NCI-H146 (cell line): ENCODE measurements at regions not wholly inside any gene's neighbourhood (a gene's known extent, or its start where the extent isn't known, plus 50 kb on each side); places are given as distances from the start of the nearest gene placed in this dataset.

Experiments
- DNase-seq: peaks from one replicate; lab custom pipeline; 2025; lab: John Stamatoyannopoulos, UW

GRCh38 chr2:7209757-7210555 lies 292.7 kb downstream of the RNF144A start:
- peak; percentile 37 for DNase-seq

GRCh38 chr2:7210712-7211111 lies 293.5 kb downstream of the RNF144A start:
- no peak for DNase-seq

GRCh38 chr2:7225848-7226247 lies 308.6 kb downstream of the RNF144A start:
- DNase-seq = peak; percentile 91

GRCh38 chr2:7226501-7226900 lies 309.3 kb downstream of the RNF144A start:
- DNase-seq = peak; percentile 35

GRCh38 chr2:7233126-7233525 lies 315.9 kb downstream of the RNF144A start:
- DNase-seq = no peak

GRCh38 chr2:7237466-7237865 lies 320.3 kb downstream of the RNF144A start:
- DNase-seq = no peak

- no peak for DNase-seq
Observed at GRCh38 chr2:7239078-7239477, 321.9 kb downstream of the RNF144A start.

- no peak for DNase-seq
Observed at GRCh38 chr2:7241041-7241745, 324.0 kb downstream of the RNF144A start.

- no peak for DNase-seq
Observed at GRCh38 chr2:7242189-7242867, 325.1 kb downstream of the RNF144A start.

GRCh38 chr2:7243276-7243675 lies 326.1 kb downstream of the RNF144A start:
- no peak for DNase-seq

- no peak for DNase-seq
Observed at GRCh38 chr2:7256377-7256776, 339.2 kb downstream of the RNF144A start.

- no peak for DNase-seq
Observed at GRCh38 chr2:7262727-7263126, 345.5 kb downstream of the RNF144A start.

GRCh38 chr2:7264791-7265190 lies 347.6 kb downstream of the RNF144A start:
- DNase-seq = no peak

- DNase-seq = no peak
Observed at GRCh38 chr2:7265286-7265685, 348.1 kb downstream of the RNF144A start.

GRCh38 chr2:7269106-7269643 lies 352.0 kb downstream of the RNF144A start:
- no peak for DNase-seq

- DNase-seq = peak; percentile 96
Observed at GRCh38 chr2:7270011-7270431, 352.8 kb downstream of the RNF144A start.

GRCh38 chr2:7272210-7272609 lies 355.0 kb downstream of the RNF144A start:
- DNase-seq = no peak

- no peak for DNase-seq
Observed at GRCh38 chr2:7278984-7279383, 361.8 kb downstream of the RNF144A start.

- no peak for DNase-seq
Observed at GRCh38 chr2:7279421-7279949, 362.3 kb downstream of the RNF144A start.

- DNase-seq = no peak
Observed at GRCh38 chr2:7280790-7281189, 363.6 kb downstream of the RNF144A start.

- DNase-seq = no peak
Observed at GRCh38 chr2:7281231-7282201, 364.3 kb downstream of the RNF144A start.
